GM12878 (cell line): ENCODE measurements at regions not wholly inside any gene's neighbourhood (a gene's known extent, or its start where the extent isn't known, plus 50 kb on each side); places are given as distances from the start of the nearest gene placed in this dataset.

Experiments
- ATAC-seq: fragments of 200-7000 bp; cut with Tn5 transposase; 3 replicates; pipeline ENCODE4 v1.9.1; 2020; ENCODE audit warnings: mild to moderate bottlenecking, moderate library complexity
- BruUV-seq: library from RNA; stranded (reverse); fragments of 400-500 nt; replicated peaks from 2 replicates; lab custom pipeline; 2021; lab: Mats Ljungman, UMichigan
- CTCF ChIA-PET: fragments of 300-600 bp; sonication (Branson Sonifier 250); formaldehyde crosslinking; extraction: SDS; loops from one replicate; lab custom pipeline; 2021; ENCODE audit warnings: inconsistent platforms; lab: Yijun Ruan, JAX
- POLR2A ChIA-PET: fragments of 350-600 bp; formaldehyde crosslinking; extraction: SDS; loops from one replicate; lab custom pipeline; 2021; ENCODE audit warnings: inconsistent platforms; lab: Charles Lee
- RAD21 ChIA-PET: fragments of 300-600 bp; sonication (Branson Sonifier 250); formaldehyde crosslinking; loops from one replicate; lab custom pipeline; 2023; ENCODE audit warnings: antibody characterized with exemption; ENCODE audit not compliant: unreplicated experiment; lab: Charles Lee
- SMC1A ChIA-PET: fragments of 300-600 bp; sonication (Branson Sonifier 250); formaldehyde crosslinking; loops from one replicate; lab custom pipeline; 2023; ENCODE audit not compliant: unreplicated experiment, uncharacterized antibody; lab: Charles Lee
- DNase-seq: peaks from one replicate; pipeline ENCODE4 v3.0.0-alpha.2; 2011; ENCODE audit warnings: low read depth, low spot score
- FAIRE-seq: peaks from 3 replicates; lab custom pipeline; 2011; peaks lifted over from hg19 to GRCh38; lab: Jason Lieb, UNC
- H2AFZ ChIP-seq: 2 replicates; pipeline ENCODE4 v1.6.0; 2011; ENCODE audit warnings: low read depth, low read length, control low read depth; ENCODE audit not compliant: control insufficient read depth
- H3K27ac ChIP-seq: 2 replicates; pipeline ENCODE4 v1.5.1; 2011; ENCODE audit warnings: control low read depth; ENCODE audit not compliant: control insufficient read depth, insufficient read depth
- H3K27me3 ChIP-seq, 2 experiments: replicated peaks in 1 of 2; 2 replicates each; pipeline versions ENCODE4 v1.6.0 to v1.6.1; 2011; ENCODE audit warnings: low read length in 1 of 2; ENCODE audit not compliant: control insufficient read depth in 2 of 2, insufficient read depth in 2 of 2
- H3K36me3 ChIP-seq, 2 experiments: 2 replicates each; pipeline ENCODE4 v1.5.1; 2011; ENCODE audit warnings: low read length in 1 of 2; ENCODE audit not compliant: control insufficient read depth in 2 of 2, insufficient read depth in 2 of 2
- H3K4me1 ChIP-seq: 2 replicates; pipeline ENCODE4 v1.6.1; 2011; ENCODE audit warnings: mild to moderate bottlenecking, low read length, moderate library complexity, mixed read lengths; ENCODE audit not compliant: control insufficient read depth, insufficient read depth
- H3K4me2 ChIP-seq: 2 replicates; pipeline ENCODE4 v1.6.0; 2011; ENCODE audit warnings: control low read depth; ENCODE audit not compliant: control insufficient read depth, insufficient read depth
- H3K4me3 ChIP-seq: fragments of 200-600 bp; sonication (generic); 2 replicates; pipeline ENCODE4 v1.5.1; 2016
- H3K79me2 ChIP-seq: 2 replicates; pipeline ENCODE4 v1.6.0; 2011; ENCODE audit warnings: low read length; ENCODE audit not compliant: control insufficient read depth, insufficient read depth
- H3K9ac ChIP-seq: 2 replicates; pipeline ENCODE4 v1.8.0; 2011; ENCODE audit warnings: low read length, control low read depth, mixed read lengths; ENCODE audit not compliant: control insufficient read depth, insufficient read depth
- H3K9me3 ChIP-seq: replicated peaks from 3 replicates; pipeline ENCODE4 v1.5.1; 2011; ENCODE audit warnings: mild to moderate bottlenecking, low read length; ENCODE audit not compliant: control insufficient read depth, insufficient read depth
- H4K20me1 ChIP-seq: 2 replicates; pipeline ENCODE4 v1.6.0; 2011; ENCODE audit not compliant: control insufficient read depth, insufficient read depth
- CHD2 ChIP-seq: IDR thresholded peaks from 2 replicates; pipeline ENCODE4 v1.6.1; 2011; ENCODE audit warnings: low read depth, low read length, improper control_type of control experiment, borderline replicate concordance
- EGR1 ChIP-seq, 2 experiments: IDR thresholded peaks; 1 replicate in 1 of 2; 2 replicates in 1 of 2; pipeline ENCODE4 v1.6.1; 2011 to 2012; ENCODE audit warnings: low read depth in 2 of 2, low read length in 2 of 2, borderline replicate concordance in 1 of 2, mild to moderate bottlenecking in 1 of 2, moderate library complexity in 1 of 2
- ELK1 ChIP-seq: IDR thresholded peaks from 2 replicates; pipeline ENCODE4 v1.6.1; 2012; ENCODE audit warnings: low read depth, low read length, improper control_type of control experiment
- HCFC1 ChIP-seq: fragments of 150-350 bp; IDR thresholded peaks from 2 replicates; pipeline ENCODE4 v1.6.1; 2014; ENCODE audit warnings: low read length
- HDAC2 ChIP-seq: fragments of 200-600 bp; sonication (generic); IDR thresholded peaks from 2 replicates; pipeline ENCODE4 v1.6.1; 2017
- LARP7 ChIP-seq: fragments of 450-650 bp; IDR thresholded peaks from 2 replicates; pipeline ENCODE4 v1.6.1; 2017; ENCODE audit warnings: mild to moderate bottlenecking
- MYB ChIP-seq: fragments of 150-350 bp; IDR thresholded peaks from 2 replicates; pipeline ENCODE4 v1.6.1; 2014; ENCODE audit warnings: mild to moderate bottlenecking, low read depth, low read length, borderline replicate concordance
- NFIC ChIP-seq: IDR thresholded peaks from 2 replicates; pipeline ENCODE4 v1.6.1; 2012; ENCODE audit warnings: low read depth, mild to moderate bottlenecking, inconsistent platforms, low read length, moderate library complexity
- NFYA ChIP-seq: IDR thresholded peaks from 2 replicates; pipeline ENCODE4 v1.6.1; 2011; ENCODE audit warnings: low read depth, mild to moderate bottlenecking, low read length, improper control_type of control experiment, borderline replicate concordance
- NFYB ChIP-seq: IDR thresholded peaks from 2 replicates; pipeline ENCODE4 v1.6.1; 2011; ENCODE audit warnings: low read depth, mild to moderate bottlenecking, low read length, improper control_type of control experiment, moderate library complexity; ENCODE audit not compliant: insufficient read depth
- PAX8 ChIP-seq: fragments of 450-650 bp; IDR thresholded peaks from 2 replicates; pipeline ENCODE4 v1.6.1; 2017; ENCODE audit warnings: mild to moderate bottlenecking, moderate library complexity
- PML ChIP-seq: IDR thresholded peaks from 2 replicates; pipeline ENCODE4 v1.6.1; 2012; ENCODE audit warnings: low read length, inconsistent platforms
- SREBF1 ChIP-seq: IDR thresholded peaks from 2 replicates; pipeline ENCODE4 v1.6.1; 2012; ENCODE audit warnings: mild to moderate bottlenecking, low read length
- TARDBP ChIP-seq: IDR thresholded peaks from 2 replicates; pipeline ENCODE4 v1.6.1; 2016; ENCODE audit warnings: borderline replicate concordance
- ZSCAN29 ChIP-seq: fragments of 450-650 bp; IDR thresholded peaks from 2 replicates; pipeline ENCODE4 v1.6.1; 2017; ENCODE audit warnings: mild to moderate bottlenecking, moderate library complexity
- ZZZ3 ChIP-seq: IDR thresholded peaks from 2 replicates; pipeline ENCODE4 v1.6.1; 2011; ENCODE audit warnings: low read depth; ENCODE audit not compliant: control insufficient read depth, insufficient read length
- in situ Hi-C: fragments of 300-500 bp; cut with MboI; formaldehyde crosslinking; loops from 9 replicates; pipeline ENCODE4 v1.14.3; 2018; ENCODE audit warnings: mixed read lengths
- intact Hi-C: fragments of 100-400 bp; cut with micrococcal nuclease; formaldehyde crosslinking; loops from one replicate; pipeline ENCODE4 v1.14.2; 2022; ENCODE audit not compliant: unreplicated experiment
- TF ChIP-seq, protein P1 (sequence below): fragments of 450-650 bp; IDR thresholded peaks from 2 replicates; pipeline ENCODE4 v1.6.1; 2016; ENCODE audit warnings: mild to moderate bottlenecking, moderate library complexity, borderline replicate concordance
- TF ChIP-seq, protein P2 (sequence below): fragments of 450-650 bp; IDR thresholded peaks from 2 replicates; pipeline ENCODE4 v1.6.1; 2017; ENCODE audit warnings: low read depth, mild to moderate bottlenecking, moderate library complexity
- TF ChIP-seq, protein P3 (sequence below): fragments of 450-650 bp; conservative IDR thresholded peaks from 2 replicates; pipeline ENCODE4 v1.6.1; 2017; ENCODE audit warnings: mild to moderate bottlenecking, moderate library complexity

GRCh38 chr2:138245310-138245709, 256.3 kb upstream of the SPOPL start:
- H2AFZ ChIP-seq, result no peak overlapping the region
- no peaks in the 10 kb centered on the region for H3K27me3 ChIP-seq
- no TSS peak for BruUV-seq
- in situ Hi-C loops (no loop called here), intact Hi-C loops (no loop called here)
- no peak overlapping the region for H3K4me2 ChIP-seq
- H3K36me3 ChIP-seq, result no peaks in the 10 kb centered on the region
- FAIRE-seq (no peak), ATAC-seq (no peak), DNase-seq (no peak)
- no peak overlapping the region for H3K4me3 ChIP-seq
- no peaks in the 10 kb centered on the region for H4K20me1 ChIP-seq
- POLR2A ChIA-PET, result no interaction called here
- CTCF ChIA-PET, result interaction anchor here (0.7 to 1.0 kb wide), 2 partner anchors 130 to 289 kb away, joined by 3 to 4 read pairs; no protein-coding TSS in a partner anchor
- no peaks in the 10 kb centered on the region for H3K79me2 ChIP-seq
- SMC1A ChIA-PET, result interaction anchor here (0.9 kb wide), 1 partner anchor 10 kb away, joined by 3 read pairs; no protein-coding TSS in a partner anchor
- H3K27ac ChIP-seq, result no peak overlapping the region
- H3K9ac ChIP-seq, result no peak overlapping the region
- RAD21 ChIA-PET, result no interaction called here
- no peaks in the 10 kb centered on the region for H3K4me1 ChIP-seq
- no peaks in the 10 kb centered on the region for H3K9me3 ChIP-seq
- TF ChIP-seq NFIC, result no peak
- TF ChIP-seq, protein P1, sequence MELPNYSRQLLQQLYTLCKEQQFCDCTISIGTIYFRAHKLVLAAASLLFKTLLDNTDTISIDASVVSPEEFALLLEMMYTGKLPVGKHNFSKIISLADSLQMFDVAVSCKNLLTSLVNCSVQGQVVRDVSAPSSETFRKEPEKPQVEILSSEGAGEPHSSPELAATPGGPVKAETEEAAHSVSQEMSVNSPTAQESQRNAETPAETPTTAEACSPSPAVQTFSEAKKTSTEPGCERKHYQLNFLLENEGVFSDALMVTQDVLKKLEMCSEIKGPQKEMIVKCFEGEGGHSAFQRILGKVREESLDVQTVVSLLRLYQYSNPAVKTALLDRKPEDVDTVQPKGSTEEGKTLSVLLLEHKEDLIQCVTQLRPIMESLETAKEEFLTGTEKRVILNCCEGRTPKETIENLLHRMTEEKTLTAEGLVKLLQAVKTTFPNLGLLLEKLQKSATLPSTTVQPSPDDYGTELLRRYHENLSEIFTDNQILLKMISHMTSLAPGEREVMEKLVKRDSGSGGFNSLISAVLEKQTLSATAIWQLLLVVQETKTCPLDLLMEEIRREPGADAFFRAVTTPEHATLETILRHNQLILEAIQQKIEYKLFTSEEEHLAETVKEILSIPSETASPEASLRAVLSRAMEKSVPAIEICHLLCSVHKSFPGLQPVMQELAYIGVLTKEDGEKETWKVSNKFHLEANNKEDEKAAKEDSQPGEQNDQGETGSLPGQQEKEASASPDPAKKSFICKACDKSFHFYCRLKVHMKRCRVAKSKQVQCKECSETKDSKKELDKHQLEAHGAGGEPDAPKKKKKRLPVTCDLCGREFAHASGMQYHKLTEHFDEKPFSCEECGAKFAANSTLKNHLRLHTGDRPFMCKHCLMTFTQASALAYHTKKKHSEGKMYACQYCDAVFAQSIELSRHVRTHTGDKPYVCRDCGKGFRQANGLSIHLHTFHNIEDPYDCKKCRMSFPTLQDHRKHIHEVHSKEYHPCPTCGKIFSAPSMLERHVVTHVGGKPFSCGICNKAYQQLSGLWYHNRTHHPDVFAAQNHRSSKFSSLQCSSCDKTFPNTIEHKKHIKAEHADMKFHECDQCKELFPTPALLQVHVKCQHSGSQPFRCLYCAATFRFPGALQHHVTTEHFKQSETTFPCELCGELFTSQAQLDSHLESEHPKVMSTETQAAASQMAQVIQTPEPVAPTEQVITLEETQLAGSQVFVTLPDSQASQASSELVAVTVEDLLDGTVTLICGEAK, result no peak
- no peak for TF ChIP-seq ZSCAN29
- no peak for TF ChIP-seq HDAC2
- TF ChIP-seq, protein P2, sequence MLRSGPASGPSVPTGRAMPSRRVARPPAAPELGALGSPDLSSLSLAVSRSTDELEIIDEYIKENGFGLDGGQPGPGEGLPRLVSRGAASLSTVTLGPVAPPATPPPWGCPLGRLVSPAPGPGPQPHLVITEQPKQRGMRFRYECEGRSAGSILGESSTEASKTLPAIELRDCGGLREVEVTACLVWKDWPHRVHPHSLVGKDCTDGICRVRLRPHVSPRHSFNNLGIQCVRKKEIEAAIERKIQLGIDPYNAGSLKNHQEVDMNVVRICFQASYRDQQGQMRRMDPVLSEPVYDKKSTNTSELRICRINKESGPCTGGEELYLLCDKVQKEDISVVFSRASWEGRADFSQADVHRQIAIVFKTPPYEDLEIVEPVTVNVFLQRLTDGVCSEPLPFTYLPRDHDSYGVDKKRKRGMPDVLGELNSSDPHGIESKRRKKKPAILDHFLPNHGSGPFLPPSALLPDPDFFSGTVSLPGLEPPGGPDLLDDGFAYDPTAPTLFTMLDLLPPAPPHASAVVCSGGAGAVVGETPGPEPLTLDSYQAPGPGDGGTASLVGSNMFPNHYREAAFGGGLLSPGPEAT, result no peak
- TF ChIP-seq LARP7, result no peak
- TF ChIP-seq TARDBP, result no peak
- TF ChIP-seq, protein P3, sequence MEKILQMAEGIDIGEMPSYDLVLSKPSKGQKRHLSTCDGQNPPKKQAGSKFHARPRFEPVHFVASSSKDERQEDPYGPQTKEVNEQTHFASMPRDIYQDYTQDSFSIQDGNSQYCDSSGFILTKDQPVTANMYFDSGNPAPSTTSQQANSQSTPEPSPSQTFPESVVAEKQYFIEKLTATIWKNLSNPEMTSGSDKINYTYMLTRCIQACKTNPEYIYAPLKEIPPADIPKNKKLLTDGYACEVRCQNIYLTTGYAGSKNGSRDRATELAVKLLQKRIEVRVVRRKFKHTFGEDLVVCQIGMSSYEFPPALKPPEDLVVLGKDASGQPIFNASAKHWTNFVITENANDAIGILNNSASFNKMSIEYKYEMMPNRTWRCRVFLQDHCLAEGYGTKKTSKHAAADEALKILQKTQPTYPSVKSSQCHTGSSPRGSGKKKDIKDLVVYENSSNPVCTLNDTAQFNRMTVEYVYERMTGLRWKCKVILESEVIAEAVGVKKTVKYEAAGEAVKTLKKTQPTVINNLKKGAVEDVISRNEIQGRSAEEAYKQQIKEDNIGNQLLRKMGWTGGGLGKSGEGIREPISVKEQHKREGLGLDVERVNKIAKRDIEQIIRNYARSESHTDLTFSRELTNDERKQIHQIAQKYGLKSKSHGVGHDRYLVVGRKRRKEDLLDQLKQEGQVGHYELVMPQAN, result no peak
- no peak for TF ChIP-seq PML
- no peak for TF ChIP-seq EGR1 (IDR thresholded peaks at IDR 0.05; ENCODE audit: borderline replicate concordance in 1 of 2, low read depth in 2 of 2, low read length in 2 of 2)
- no peak for TF ChIP-seq HCFC1
- no peak for TF ChIP-seq SREBF1
- TF ChIP-seq ELK1, result no peak
- no peak for TF ChIP-seq MYB
- no peak for TF ChIP-seq NFYA
- TF ChIP-seq PAX8, result no peak
- TF ChIP-seq ZZZ3, result no peak
- TF ChIP-seq CHD2, result no peak
- no peak for TF ChIP-seq NFYB
